Dedifferentiated amniotic fluid mesenchymal stem cell (primary cell): ENCODE measurements at regions not wholly inside any gene's neighbourhood (a gene's known extent, or its start where the extent isn't known, plus 50 kb on each side); places are given as distances from the start of the nearest gene placed in this dataset.
A peak's percentile ranks its signal among the peaks of the same experiment; 100 is the strongest.
"Not testable (repeated sequence)": the region's sequence is repeated elsewhere in the genome, so short reads cannot be mapped to it uniquely, and the experiment has no call there.

ENCODE experiments used
- DNase-seq: peaks from one replicate; pipeline ENCODE4 v3.0.0-alpha.2; 2016; ENCODE audit errors: extremely low spot score

DNA sequence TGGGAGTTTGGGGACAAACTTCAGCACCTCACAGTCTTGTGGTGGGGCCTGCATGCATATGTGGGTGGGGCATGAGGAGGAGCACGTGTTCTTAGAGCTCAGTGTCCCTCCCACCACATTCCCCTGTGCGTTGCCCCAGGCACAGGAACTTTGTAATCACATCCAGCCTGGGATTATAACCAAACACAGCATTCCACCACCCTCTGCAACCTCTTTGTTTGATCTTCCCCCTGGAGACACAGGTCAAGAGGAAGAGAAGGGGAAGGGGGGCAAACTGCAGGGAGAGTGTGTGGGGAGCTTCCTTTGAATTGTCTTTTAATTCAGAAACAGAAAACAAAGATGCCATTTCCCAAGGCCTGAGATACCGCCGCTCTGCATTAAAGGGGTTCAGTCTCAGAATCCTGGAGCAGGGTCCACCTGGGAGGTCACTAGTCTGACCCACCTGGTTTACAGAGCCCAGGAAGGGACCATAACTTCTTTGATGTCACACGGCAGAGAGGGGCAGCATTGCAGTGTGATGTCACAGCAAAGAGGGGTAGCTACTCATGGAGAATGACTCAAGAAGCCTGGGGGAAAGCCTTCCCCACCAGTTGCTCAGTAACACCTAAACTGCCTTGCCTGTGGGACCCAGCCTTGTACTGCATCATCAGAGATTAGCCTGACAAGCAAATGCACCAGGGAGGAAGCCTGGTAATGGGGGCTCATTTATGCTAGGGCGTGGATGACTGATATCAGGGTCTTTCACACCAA, 106.3 kb upstream of the RNU6-1 start:
- DNase-seq: peak; percentile 56

DNA sequence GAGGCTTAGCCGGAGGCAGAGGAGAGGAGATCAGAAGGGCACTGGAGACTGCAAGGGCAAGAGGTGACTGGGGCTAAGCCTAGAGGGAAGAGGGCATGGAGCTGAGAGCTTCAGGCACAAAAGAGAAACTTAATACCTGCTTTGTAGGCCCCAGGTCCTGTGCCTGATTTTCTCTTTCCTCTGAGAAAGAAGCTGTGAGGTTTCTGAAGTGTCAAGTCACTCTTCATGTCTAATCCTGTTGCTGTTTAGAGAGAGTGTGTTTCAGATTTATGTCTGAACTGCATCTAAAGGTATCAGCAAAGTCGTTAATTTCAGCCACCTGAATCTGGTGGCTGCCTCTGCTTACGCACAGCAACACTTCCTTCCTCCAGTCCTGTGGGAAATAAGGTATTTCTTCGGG, 106.9 kb upstream of the RNU6-1 start:
- DNase-seq: no peak

DNA sequence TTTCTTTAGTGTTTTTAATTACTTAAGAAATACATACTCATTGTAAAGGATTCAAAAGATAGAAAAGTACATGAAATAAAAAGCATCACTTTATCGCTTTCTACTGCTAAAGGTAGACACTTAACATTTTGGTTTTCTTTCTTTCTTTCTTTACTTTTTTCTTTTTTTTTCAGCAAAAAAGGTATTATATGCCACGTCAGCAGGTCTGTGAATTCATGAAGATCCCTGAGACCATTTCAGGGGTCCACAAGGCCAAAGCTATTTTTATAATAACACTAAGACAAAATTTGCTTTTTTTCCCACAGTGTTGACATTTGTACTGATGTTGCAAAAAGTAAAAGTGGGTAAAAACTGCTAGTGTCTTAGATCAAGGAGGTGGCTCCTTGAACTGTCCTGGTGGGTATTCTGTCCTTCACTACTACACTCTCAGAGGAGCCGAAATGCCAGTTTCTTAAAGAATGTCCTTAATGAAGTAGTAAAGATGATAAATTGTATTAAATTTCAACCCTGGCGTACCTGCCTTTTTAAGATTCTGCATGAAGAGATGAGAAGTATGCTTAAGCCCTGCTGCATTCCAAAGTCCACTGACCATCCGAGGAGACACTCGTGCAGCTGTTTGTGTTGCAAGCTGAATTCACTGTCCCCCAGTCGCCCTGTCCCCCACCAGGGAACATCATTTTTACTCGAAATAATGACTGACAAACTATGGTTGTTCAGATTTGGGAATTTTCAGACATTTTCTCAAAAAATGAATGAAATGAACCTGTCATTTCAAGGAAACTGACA, 106.7 kb upstream of the PIAS1 start:
- no peak for DNase-seq

DNA sequence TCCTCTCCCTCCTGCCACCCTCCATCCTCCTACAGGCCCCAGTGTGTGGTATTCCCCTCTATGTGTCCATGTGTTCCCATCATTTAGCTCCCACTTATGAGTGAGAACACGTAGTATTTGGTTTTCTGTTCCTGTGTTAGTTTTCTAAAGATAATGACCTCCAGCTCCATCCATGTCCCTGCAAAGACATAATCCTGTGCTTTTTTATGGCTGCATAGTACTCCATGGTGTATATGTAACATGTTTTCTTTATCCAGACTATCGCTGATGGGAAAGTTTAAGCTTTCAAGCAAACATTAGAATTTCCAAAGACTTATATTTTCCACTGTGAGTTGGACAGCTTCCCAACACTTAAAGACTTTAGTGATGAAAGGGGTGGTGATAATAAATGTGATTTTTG, 105.9 kb upstream of the PIAS1 start:
- no peak for DNase-seq

DNA sequence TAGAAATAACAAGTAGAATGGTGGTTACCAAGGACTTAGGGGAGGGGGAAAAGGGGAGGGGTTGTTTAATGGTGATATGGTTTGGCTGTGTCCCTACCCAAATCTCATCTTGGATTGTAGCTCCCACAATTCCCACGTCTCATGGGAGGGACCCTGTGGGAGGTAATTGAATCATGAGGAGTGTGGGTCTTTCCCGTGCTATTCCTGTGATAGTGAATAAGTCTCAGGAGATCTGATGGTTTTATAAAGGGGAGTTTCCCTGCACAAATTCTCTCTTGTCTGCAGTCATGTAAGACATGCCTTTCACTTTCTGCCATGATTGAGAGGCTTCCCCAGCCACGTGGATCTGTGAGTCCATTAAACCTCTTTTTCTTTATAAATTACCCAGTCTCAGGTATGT, 102.9 kb upstream of the PIAS1 start:
- not testable (repeated sequence) for DNase-seq

DNA sequence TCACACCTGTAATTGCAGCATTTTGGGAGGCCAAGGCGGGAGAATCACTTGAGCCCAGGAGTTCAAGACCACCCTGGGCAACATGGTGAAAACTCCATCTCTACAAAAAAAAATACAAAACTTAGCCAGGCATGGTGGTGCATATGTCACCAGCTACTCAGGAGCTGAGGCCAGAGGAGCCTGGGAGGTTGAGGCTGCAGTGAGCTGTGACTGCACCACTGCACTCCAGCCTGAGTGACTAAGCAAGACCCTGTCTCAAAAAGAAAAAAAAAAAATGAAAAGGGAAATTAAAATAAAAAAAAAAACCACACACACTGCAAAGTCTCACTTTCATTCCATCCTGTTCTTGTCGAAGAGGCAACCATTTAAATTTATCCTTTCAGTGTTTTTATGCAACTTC, 100.8 kb upstream of the PIAS1 start:
- DNase-seq: no peak

DNA sequence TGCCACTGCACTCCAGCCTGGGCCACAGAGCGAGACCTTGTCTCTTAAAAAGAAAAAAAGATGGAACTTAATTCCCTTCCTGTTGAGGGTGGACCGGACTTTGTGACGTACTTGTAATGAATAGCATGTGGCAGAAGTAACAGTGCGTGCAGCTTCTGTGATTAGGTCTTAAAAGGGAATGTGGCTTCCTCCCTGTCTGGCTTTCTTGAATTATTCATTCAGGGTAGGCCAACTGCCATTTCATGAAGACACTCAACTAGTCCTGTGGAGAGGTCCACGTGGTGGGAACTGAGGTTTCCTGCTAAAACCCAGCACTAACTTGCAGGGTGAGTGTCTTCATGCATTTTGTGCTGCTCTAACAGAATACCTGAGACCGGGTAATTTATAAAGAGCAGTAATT, 98.9 kb upstream of the PIAS1 start:
- no peak for DNase-seq

DNA sequence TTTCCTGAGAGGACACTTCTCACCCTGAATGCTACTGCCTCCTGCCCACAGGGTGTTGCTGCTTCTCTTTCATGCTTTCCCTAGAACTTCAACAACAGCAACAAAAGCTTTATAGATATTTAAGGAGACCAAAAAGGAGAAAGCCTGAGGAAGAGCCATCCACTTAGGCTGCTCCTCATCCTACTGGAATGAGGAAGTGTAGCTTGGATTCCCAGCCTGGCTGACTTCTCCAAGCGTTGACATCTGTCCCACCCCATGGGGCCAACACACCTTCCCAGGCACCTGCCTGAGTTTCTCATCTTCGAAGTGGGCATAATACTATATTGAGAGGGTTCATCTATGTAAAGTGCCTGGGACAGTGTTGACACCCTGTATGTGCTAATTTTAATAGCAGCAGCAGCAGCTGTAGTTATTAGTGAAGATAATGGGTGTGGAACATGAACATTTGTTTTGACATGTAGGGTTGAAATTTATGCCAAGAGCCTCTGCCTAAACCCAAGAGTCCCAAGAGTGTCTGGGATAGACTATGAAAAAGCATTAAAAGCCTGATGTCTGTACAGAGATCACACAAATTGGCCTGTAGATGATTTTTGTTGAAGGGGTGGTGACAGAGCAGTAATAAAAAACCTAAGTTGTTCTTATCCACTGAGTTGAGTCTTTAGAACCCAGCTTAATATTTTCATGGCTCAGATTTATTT, 96.5 kb upstream of the PIAS1 start:
- no peak for DNase-seq

DNA sequence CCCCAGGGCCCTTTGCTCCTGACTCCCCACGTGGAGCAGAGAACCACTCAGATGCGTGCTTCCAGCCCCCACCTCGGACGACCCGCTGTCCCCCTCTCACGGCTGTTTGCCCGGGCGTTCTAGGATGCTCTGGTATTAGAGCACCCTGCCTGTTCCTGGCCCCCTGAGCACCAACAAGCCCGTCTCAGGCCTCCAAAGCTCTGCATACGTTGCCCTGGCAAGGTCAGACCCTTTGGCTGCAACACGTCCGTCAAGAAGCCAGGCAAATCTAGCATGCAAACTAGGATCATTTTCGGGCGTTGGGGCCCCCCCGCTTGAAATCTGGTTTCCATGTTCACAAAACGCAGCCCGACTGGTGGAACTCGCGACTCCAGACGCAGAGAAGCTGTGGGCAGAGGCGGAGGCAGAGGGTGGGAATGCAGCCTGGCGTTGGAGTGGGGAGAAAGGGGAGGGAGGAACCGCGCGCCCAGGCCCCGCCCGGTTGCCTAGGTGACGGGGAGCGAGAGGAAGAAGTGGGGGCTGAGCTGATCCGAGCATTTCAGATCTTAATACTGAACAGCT, 86.2 kb upstream of the PIAS1 start:
- peak; percentile 58 for DNase-seq

DNA sequence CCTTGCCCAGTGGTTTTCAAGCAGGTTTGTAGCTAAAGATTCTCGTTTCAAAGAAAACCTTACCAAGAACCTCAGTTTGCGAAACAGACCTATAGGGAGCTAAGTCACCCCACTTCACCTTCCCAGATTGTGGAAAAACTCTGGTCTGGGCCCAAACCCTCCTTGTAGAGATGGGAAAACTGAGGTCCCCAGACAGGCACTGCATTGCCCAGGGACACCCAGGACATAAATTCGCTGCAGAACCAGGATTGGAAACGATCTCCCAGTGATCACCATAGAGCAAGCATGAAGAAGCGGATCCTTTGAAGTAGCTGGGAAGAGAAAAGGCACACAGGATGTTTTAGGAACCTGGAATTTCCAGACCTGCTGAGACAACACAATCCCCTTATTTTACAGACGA, 85.6 kb upstream of the PIAS1 start:
- DNase-seq: no peak

DNA sequence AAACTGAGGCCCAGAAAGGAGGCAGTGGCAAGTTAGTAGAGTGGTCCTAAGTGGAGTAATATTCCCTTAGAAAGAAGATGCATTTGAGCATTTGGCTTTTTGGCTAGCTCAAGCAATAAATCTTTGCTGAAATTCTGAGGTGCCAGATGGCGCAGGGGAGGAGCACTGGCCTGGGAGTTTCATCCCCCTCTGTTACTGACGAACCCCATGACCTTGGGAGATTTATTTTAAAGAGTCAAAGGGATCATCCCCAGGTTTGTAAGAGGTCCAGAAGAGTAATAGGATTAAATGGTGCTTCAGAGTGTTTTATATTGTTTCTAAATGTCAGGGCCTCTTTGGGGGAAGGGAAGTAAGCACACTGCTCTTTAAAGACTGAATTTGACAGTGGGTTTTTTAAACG, 85.1 kb upstream of the PIAS1 start:
- DNase-seq: no peak

DNA sequence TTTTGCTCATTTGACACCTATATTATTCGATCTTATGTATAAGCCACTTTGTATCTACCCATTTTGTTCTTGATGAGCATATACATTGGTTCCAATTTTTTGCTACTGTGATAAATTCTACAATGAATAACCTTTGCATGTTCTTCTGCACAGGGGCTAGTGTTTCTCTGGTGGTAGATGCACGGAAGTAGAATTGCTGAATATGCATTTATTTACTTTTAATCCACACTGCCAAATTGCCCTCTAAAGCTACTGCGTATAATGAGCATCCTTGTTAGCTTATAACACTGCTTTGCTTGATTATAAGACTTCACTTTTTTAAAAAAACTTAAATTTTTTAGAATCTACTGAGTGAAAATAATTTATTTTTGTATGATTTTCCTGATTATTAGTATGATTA, 84.2 kb upstream of the PIAS1 start:
- DNase-seq: no peak

DNA sequence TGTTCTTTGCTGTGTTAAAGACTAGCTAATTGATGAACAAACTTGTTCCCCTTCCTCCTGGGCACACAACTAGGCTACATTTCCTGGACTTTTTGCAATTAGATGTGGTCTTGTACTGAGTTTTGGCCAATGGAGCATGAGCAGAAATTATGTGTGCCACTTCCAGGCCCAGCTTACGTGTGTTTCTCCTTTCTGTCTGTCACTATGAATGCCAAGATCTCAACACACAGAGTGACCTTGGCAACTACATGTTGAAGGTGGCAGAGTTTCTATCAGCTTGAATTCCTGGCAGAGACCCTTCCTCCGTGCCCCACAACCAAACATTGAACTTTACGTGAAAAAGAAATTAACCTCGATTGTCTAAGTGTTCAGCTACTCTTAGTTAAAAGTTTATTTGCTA, 81.7 kb upstream of the PIAS1 start:
- DNase-seq: no peak

DNA sequence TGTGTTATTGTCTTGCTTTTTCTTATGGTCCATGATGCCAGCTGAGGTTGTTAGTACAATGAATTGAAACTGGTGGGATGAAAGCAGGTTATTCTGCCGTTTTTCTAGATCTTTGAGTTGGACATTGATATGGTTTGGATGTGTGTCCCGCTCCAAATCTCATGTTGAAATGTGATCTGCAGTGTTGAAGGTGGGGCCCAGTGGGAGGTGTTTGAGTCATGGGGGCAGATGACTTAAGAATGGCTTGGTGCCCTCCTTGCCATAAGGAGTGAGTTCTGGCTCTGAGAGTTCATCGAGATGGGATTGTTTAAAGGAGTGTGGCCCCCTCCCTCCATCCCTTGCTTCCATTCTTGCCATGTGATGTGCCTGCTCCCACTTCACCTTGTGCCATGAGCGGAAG, 80.3 kb upstream of the PIAS1 start:
- no peak for DNase-seq

DNA sequence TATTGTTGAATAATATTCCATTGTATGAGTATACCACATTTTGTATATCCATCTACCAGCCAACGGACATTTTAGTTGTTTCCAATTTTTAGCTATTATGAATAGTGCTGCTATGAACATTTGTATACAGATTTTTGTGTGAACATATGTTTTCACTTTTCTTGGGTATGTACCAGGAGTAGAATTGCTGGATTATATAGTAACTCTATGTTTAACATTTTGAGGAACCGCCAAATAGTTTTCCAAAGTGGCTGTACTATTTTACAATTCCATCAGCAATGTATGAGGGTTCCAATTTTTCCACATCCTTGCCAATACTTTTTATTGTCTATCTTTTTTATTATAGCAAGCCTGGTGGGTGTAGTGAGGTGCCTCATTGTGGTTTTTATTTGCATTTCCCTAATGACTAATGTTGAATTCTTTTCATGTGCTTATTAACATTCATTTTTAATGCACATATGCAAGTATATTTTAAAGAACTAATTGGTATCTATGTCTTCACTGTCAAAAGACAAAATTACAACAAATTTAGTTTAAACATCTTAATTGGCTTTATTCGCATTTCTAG, 77.5 kb upstream of the PIAS1 start:
- DNase-seq: no peak

DNA sequence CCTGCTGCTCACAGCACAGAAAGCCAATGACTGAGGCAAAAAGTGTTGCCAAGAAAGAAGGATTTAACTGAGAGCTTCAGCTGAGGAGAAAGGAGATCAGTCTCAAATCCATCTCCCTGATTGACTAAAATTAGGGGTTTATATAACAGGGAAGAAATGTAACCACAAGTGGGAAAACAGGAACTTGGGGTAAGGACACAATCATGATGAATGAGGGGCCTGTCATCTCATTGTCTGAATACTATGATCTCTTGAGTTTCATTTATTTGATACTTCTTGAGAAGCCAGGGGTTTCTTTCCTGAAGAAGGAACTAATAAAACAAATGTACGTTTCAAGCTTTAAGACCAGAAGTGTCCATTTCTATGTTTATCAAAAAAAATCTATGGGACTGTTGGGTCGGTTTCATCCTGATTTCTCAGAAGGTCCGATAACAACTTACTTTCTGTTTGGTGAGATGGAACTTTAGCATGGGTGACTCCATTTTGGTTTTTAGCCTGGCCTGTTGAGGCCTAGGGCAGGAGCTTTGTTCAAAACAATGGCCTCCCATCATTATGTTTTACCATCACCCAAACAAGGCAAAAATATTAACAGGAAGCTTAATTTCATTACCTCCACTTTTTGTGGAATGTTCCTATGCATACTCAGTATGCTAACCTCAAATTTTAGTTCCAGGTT, 76.6 kb upstream of the PIAS1 start:
- DNase-seq: no peak

DNA sequence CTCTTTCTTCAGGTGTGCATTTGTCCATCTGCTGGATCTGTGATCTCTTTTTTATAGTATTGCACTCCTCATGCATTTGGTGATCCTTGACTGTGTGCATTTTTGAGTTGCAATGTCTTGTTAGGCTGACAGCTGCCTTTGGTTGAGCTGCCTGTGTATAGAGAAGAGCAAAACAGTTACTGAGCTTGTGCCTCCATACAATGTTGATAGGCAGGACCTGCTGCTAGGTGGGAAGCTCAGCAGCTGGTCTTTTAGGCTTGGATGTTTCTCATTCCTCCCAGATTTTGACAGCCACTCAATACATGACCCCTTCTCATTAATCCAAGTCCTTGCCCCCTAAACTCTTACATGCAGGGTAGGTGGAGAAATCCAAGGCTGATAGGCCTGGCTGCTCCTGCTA, 74.8 kb upstream of the PIAS1 start:
- no peak for DNase-seq

DNA sequence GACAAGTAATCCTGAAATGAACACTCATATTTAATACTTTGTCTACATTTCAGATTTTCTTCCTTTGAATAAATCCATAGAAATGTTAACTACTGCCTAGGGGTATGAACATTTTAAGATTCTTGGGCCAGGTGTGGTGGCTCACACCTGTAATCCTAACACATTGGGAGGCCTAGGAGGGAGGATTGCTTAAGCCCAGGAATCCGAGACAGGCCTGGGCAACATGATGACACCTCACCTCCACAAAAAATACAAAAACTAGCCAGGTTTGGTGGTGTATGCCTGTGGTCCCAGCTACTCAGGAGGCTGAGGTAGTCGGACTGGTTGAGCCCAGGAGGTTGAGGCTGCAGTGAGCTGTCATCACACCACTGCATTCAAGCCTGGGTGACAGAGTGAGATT, 73.9 kb upstream of the PIAS1 start:
- no peak for DNase-seq

DNA sequence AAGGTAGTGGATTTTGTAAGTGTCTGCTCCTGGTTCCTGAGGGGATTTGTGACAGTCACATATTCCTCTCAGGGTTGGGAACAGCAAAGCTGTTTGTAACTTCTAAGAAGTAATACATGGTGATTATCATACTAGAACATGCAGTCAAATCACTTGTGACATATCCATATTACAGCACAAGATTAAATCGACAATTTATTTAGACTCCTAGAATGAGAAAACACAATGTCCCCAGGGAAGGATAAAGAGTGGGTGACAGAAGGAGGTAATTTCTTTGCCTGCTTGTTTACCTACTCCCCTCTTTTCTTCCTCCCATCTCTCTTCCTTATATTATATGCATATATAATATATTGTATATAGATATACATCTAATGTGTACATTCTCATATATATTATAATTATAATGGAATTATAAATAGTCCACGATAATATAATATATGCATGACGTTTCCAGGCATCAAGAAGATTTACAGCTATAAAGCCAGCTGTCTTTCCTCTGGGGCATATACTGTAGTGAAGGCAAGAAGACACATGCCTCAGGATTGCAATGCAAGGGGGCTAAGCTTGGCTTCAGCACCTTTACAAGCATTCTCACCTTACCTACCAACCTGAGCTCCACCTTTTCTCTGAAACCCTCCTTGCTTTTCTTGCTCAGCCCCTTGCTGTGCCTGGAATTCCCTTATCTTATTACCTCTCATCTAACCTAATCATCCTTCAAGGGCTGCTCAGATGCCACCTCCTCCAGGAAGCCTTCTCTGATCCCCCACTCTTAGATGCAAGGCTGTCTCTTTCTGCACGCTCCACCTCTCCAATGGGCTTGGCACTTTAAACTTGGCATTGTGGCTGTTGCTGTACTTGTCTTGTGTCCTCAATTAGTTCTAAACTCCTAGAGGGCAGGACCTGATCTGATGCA, 73.1 kb upstream of the PIAS1 start:
- DNase-seq: no peak

DNA sequence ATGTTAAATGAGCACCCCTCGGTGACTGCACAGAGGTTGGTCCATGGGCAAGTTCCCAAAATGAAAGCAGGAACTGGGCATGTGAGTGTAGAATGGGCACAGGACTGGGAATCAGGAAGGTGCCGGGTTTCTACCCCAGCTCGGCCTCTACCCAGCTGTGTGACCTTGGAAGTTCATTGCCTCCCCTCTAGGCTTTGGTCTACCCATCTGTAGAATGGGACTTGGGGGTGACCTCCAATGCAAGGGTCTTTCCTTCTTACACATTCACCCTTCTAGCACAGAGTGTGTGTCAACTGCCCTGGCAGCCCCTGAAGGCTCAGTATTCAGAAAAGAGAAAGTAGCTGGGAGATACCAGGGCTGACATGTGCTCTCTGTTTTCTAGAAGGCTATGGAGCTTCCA, 72.3 kb upstream of the PIAS1 start:
- no peak for DNase-seq

DNA sequence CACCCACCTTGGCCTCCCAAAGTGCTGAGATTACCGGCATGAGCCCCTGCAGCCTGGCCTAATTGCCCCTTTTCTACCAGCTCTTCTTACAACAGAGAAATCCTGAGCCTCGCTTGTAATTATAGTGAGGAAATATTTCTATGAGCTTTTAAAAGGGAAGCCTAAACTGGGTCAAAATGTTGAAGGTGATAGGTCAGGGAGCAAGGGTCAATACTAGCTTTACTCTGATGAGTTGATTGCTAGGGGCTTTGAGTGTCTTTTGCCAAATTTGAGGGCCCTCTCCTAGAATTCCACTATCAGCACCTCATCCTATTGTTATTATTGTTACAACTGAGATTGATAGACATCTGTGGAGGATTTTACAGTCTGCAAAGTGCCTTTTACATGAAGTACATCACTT, 62.4 kb upstream of the PIAS1 start:
- DNase-seq: no peak
